Astrocyte of the spinal cord (primary cell): ENCODE measurements at regions not wholly inside any gene's neighbourhood (a gene's known extent, or its start where the extent isn't known, plus 50 kb on each side); places are given as distances from the start of the nearest gene placed in this dataset.

ENCODE experiments used
- DNase-seq: peaks from one replicate; pipeline ENCODE4 v3.0.0; 2011; ENCODE audit warnings: low read depth, low spot score
- H3K4me3 ChIP-seq: 2 replicates; pipeline ENCODE4 v1.5.1; 2011; ENCODE audit warnings: low read depth, mild to moderate bottlenecking, low read length, moderate library complexity
- in situ Hi-C: cut with HindIII; loops from 2 replicates; pipeline ENCODE4 v1.10.0; 2017; ENCODE audit warnings: low sequenced_read_pairs
- TF ChIP-seq, protein P1 (sequence below): IDR thresholded peaks from 2 replicates; pipeline ENCODE4 v1.5.1; 2012; ENCODE audit warnings: low read depth, mild to moderate bottlenecking, low read length, inconsistent platforms

DNA sequence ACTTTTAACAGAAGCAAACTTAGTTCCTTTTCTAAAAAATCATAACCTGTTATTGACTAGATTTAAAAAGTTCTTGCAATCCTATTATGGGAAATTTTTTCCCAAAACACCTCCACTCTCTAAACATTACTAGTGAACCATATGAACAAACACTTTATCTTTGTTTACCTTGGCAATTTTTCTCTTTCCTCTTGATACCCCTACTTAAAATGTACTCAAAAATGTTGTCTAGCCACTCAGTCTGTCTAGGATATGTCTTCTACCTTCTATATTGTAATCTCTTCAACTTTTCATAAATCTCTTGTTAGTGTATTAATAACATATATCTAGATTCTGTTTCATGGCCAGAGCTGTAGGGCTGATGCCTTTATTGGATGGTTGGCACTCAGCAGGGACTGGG is 630.0 kb upstream of the GRM3 start:
- TF ChIP-seq, protein P1, sequence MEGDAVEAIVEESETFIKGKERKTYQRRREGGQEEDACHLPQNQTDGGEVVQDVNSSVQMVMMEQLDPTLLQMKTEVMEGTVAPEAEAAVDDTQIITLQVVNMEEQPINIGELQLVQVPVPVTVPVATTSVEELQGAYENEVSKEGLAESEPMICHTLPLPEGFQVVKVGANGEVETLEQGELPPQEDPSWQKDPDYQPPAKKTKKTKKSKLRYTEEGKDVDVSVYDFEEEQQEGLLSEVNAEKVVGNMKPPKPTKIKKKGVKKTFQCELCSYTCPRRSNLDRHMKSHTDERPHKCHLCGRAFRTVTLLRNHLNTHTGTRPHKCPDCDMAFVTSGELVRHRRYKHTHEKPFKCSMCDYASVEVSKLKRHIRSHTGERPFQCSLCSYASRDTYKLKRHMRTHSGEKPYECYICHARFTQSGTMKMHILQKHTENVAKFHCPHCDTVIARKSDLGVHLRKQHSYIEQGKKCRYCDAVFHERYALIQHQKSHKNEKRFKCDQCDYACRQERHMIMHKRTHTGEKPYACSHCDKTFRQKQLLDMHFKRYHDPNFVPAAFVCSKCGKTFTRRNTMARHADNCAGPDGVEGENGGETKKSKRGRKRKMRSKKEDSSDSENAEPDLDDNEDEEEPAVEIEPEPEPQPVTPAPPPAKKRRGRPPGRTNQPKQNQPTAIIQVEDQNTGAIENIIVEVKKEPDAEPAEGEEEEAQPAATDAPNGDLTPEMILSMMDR: no peak
- DNase-seq: no peak
- in situ Hi-C loops: no loop called here

DNA sequence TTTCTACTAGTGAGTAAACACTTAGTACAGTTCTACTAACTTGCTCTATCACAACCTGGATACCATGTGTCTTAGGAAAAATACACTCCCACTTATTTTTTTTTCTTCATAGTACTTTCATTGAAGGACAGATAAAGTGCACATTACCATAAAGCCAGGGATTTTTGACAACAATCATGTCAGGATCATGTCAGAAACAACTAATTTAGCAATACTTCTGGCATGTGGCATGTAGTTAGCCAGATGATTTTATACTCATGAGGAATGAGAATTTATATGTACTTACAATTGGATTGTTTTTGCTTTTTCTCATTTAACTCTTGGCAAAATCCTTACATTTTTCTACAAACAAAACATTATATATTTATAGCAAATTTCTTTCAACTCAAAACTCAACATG is 630.7 kb upstream of the GRM3 start:
- TF ChIP-seq, protein P1: no peak
- H3K4me3 ChIP-seq: no peak overlapping the region
- no peak for DNase-seq
- in situ Hi-C loops: no loop called here

More for the DNA sequence above, 630.0 kb upstream of the GRM3 start:
- H3K4me3 ChIP-seq: no peak overlapping the region

DNA sequence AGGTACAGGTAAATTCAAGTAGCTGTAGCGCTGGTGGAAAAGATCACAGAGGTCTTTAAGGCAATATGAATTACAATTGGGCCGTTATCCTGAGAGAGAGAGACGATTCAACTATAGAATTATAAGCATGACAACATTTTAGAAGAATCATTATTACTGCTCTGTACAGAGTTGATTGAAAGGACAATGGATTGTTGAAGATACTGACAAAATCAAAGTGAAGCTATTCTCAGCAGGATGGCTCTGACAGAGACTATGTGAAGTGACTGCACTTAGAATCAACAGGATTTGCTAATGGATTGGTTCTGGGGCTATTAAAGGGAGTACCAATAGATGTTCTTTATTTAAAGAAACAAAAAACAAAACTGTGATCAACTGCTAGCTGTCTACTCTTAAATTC is 634.8 kb upstream of the GRM3 start:
- H3K4me3 ChIP-seq: no peak overlapping the region
- in situ Hi-C loops: no loop called here
- no peak for DNase-seq
- TF ChIP-seq, protein P1: no peak

DNA sequence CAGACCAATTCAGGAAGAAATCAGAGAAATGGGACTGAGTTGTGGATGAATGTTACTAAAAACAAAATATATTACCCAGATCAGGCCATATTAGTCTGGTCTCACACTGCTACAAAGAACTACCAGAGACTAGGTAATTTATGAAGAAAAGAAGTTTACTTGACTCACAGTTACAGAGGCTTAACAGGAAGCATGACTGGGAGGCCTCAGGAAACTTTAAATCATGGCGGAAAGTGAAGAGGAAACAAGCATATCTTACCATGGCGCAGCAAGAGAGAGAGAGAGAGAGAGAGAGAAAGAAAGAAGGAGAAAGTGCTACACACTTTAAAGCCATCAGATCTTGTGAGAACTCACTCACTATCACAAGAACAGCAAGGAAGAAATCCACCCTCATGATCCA is 636.8 kb upstream of the GRM3 start:
- in situ Hi-C loops: no loop called here
- no peak for DNase-seq
- TF ChIP-seq, protein P1: no peak
- no peak overlapping the region for H3K4me3 ChIP-seq

DNA sequence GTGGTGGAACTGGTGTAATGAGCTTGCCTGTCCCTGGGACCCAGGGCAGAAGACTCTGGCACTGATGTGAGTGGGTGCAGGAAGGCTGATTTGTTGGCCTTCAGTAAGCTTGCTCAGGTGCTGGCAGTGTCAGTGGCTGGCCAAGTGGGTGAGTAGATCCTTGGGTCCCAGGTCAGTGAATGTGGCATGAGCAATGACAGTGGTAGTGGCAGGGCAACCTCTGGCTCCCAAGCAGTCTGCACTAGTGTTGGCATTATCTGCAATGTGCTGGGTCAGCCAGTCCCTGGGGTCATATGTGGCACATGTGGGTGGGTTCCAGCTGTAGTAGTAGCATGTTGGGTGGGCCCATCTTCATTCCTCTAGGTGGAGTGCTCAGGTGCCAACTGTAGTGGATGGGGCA is 640.9 kb upstream of the GRM3 start:
- TF ChIP-seq, protein P1: no peak
- in situ Hi-C loops: no loop called here
- DNase-seq: no peak
- no peak overlapping the region for H3K4me3 ChIP-seq

DNA sequence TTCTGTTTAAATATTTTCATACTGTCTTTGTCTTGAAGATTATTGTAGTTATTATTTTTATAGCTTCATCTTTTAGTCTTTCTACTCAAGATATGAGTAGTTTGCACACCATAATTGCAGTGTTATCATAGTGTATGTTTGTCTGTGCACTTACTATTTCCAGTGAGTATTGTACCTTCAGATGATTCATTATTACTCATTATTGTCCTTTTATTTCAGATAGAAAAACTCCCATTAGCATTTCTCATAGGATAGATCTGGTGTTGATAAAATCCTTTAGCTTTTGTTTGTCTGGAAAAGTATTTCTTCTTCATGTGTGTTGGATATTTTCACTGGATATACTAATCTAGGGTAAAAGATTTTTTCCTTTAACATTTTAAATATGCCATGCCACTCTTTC is 646.2 kb upstream of the GRM3 start:
- in situ Hi-C loops: no loop called here
- TF ChIP-seq, protein P1: no peak
- DNase-seq: no peak
- H3K4me3 ChIP-seq: no peak overlapping the region

DNA sequence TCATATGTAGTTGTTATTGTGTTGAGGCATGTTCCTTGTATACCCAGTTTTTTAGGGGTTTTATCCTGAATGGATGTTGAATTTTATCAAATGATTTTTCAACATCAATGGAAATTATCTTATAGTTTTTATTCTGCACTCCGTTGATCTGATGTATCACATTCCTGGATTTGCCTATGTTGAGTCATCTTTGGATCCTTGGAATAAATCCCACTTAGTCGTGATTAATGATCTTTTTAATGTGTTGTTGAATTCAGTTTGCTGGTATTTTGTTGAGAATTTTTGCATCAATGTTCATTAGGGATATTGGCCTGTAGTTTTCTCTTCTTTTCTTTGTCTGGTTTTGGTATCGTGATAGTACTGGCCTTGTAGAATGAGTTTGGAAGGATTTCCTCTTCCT is 648.6 kb upstream of the GRM3 start:
- DNase-seq: no peak
- in situ Hi-C loops: no loop called here
- TF ChIP-seq, protein P1: no peak
- H3K4me3 ChIP-seq: no peak overlapping the region
